ENCODE measurements at regions not wholly inside any gene's neighbourhood (a gene's known extent, or its start where the extent isn't known, plus 50 kb on each side); places are given as distances from the start of the nearest gene placed in this dataset.
"Not testable (repeated sequence)": the region's sequence is repeated elsewhere in the genome, so short reads cannot be mapped to it uniquely, and the experiment has no call there.

DNA sequence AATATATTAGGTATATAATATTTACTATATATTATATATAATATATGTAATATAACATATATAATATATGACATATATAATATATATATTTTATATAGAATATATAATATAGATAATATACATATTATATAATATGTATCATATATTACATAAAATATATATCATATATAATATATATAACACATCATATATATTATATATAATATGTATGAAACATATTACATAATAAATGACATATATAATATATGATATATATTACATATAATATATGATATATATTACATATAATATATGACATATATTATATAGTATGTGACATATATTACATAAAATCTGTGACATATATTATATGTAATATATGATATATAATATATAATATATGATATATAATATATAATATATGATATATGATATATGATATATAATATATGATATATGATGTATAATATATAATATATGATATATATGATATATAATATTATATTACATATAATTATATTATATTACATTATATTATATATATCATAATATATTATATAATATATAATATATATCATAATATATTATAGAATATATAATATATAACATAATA is 119.5 kb upstream of the RIMBP3 start:
- no peak overlapping the region for H3K4me3 ChIP-seq (ENCODE audit: low read depth, low read length)
- no peak for DNase-seq
- TF ChIP-seq, protein P1, sequence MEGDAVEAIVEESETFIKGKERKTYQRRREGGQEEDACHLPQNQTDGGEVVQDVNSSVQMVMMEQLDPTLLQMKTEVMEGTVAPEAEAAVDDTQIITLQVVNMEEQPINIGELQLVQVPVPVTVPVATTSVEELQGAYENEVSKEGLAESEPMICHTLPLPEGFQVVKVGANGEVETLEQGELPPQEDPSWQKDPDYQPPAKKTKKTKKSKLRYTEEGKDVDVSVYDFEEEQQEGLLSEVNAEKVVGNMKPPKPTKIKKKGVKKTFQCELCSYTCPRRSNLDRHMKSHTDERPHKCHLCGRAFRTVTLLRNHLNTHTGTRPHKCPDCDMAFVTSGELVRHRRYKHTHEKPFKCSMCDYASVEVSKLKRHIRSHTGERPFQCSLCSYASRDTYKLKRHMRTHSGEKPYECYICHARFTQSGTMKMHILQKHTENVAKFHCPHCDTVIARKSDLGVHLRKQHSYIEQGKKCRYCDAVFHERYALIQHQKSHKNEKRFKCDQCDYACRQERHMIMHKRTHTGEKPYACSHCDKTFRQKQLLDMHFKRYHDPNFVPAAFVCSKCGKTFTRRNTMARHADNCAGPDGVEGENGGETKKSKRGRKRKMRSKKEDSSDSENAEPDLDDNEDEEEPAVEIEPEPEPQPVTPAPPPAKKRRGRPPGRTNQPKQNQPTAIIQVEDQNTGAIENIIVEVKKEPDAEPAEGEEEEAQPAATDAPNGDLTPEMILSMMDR (IDR thresholded peaks at IDR 0.05; ENCODE audit: low read depth, low read length) = no peak
- no peaks in the 10 kb centered on the region for H3K27me3 ChIP-seq (ENCODE audit: insufficient read depth, low read depth, severe bottlenecking)
- H3K9me3 ChIP-seq (ENCODE audit: severe bottlenecking) = no peaks in the 10 kb centered on the region
- no peak overlapping the region for H3K27ac ChIP-seq
- H3K36me3 ChIP-seq = no peaks in the 10 kb centered on the region

GRCh38 chr22:18730410-18730809 is 118.7 kb upstream of the RIMBP3 start:
- H3K27ac ChIP-seq; H3K36me3 ChIP-seq; H3K4me3 ChIP-seq (ENCODE audit: low read depth, low read length); H3K27me3 ChIP-seq (ENCODE audit: insufficient read depth, low read depth, severe bottlenecking); H3K9me3 ChIP-seq (ENCODE audit: severe bottlenecking): not testable (repeated sequence)
- DNase-seq = peak; percentile 3

Measured in WERI-Rb-1 (cell line).